GM19395 (cell line): ENCODE measurements at regions not wholly inside any gene's neighbourhood (a gene's known extent, or its start where the extent isn't known, plus 50 kb on each side); places are given as distances from the start of the nearest gene placed in this dataset.

Experiments used
- ATAC-seq: cut with Tn5 transposase; IDR thresholded peaks from one replicate; pipeline ENCODE4 v1.9.1; 2021; ENCODE audit warnings: mild to moderate bottlenecking, moderate library complexity; ENCODE audit not compliant: unreplicated experiment

DNA sequence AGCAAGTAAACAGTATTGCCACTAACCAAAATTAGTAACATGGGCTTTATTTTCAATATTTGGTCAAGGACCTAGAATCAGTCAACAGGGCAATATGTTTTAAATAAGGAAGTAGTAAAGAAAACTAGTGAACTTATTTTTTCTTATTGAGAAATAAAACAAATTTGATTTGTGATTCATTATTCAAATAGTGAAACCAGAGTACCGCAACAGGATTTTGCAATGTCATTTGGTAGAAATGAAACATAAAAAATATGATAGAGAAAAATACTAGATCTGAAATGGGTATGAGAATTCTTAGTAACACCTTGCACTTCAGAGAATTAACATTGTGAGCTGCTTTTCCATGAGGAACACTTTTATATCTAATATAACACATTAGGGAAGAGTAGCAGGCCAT is 291.8 kb upstream of the GBE1 start:
- ATAC-seq, result no peak

DNA sequence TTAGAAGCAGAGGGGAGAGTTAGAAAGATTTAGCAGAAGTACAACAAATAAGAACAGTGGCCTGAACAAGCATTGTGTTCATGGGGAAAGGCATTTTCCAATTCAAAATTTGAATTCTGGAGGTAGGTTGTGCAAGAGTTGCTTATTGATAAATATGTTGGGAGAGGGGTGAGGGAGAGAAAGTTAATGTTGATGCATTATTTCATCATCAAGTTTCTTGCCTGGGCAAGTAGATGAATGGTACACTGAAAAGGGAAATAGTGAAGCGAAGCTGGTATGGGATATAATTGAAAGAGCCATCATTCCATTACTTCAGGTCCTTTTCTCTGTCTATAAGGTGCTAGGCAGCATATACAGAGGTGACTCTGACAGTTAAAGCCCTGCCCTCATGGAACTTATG is 288.9 kb upstream of the GBE1 start:
- no peak for ATAC-seq

DNA sequence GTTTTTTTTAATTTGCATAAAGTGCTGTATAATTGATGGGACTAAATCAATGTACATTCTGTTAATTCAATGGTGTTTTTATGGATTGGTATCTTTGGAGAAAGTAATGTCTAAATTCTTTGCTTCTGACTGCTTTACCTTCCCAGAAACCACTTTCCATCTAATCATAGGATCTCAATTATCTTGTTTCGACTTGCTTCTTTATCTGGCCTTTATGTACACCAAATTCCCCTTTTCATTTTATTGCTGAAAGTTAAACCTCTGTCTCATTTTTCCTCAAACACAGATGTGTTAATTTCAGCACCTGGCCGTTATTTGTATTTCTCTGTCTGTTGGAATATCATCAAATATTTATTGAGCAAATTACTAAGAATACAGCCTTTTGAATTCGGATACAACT is 287.3 kb upstream of the GBE1 start:
- no peak for ATAC-seq

DNA sequence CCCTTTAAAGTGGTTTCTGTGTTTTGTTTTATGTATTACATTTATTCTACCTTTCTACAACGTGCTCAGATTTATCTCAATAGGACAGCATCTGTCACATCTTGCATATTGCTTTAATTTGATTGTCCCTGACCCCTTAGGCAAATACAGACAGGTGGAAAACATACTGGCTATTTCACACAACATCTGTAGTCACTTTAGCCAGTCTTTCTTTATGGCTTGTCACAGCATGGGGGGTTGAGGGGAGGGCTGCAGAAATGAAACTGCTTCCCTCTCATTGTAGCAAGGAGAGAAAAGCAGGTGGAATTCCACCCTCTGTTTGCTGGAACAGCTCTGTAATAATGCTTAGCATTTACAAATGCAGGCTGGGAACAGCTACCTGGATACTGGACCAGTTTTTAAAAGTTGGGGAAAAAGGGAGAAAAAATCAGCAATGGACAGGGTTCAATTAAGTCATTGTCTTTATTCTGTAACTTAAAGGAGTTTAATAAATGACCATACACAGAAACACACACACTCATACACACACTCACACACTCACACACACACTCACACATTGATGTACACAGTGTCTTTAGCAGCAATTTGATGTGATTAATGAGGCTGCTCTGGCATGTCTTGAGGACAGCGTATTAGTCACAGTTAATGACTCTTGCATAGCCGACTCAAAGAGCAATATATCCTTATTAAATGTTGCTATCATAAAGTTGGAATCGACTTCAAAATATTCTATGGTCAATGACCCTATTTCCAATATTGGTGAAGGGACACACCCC is 283.7 kb upstream of the GBE1 start:
- no peak for ATAC-seq

DNA sequence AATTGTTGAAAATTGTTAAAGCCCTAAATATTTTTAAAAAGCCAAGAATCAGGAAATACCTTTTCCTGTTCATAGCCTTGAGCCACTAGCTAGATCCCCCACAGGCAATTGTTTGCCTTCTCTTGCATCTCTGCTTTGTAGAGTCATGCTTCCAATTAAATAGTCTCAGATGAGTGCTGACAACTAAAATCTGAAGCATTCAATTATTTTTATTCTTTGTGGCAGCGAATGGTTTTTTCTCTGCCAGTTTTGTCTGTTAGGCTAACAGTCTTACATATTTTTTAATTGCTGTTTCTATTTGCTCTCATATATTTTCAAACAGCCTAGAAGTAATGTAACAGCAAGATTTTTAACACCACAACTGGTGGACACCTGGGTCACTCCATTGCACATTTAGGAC is 277.1 kb upstream of the GBE1 start:
- ATAC-seq, result no peak

DNA sequence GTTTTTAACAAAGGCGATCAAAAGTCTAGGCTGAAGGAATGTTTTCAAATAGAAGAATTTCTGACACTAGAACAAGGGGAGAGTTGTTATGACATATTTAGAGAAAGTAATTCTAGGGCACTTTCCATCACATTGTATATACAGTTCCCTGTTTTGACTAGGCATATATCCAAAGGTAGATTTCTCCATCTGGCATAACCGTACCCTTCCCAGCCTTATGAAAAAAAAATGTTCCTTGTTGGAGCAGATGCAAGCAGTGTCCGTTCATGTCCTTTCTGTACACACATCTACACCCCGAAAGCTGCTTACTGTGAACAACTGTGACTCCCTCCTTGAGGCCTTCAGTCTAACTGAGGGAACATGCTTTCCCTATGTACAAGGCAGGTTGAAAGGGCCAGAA is 271.7 kb upstream of the GBE1 start:
- ATAC-seq, result no peak

DNA sequence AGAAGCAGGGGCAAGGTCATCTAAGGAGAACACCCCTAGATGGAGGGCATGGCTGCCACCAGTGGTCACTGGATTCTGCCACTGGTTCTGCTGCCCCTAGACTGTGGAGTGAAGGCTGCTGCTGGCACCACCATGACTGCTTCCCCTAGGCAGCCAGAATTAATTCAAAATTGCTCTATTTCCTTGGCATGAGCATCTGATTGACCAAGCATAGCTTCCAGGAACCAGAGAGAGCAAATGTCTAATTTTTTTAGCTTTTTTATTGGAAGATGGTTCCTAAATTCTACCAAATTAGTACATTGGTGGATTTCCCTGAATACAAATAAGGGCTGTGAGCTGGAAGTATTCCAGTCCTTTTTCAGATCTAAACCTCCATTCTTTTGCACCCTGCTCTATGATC is 270.2 kb upstream of the GBE1 start:
- no peak for ATAC-seq

DNA sequence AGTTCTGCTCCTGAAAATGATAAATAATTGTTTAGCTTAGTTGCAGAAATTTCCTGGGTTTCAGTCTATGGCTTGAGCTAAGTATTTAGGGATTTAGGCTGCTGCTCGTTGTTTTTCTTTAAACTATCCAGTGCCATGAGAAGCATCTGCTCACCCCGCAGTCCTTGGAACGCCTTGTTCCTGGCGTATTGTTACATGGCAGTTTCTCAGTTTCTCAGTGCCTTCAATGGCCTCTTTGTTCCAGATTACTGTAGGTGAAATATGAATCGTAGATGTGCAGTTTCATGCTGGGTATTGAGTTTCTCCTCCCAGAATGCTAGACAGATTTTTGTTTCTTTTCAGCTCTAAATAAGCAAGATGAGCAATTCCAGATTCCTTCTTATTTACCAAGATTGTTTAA is 269.5 kb upstream of the GBE1 start:
- ATAC-seq, result no peak

DNA sequence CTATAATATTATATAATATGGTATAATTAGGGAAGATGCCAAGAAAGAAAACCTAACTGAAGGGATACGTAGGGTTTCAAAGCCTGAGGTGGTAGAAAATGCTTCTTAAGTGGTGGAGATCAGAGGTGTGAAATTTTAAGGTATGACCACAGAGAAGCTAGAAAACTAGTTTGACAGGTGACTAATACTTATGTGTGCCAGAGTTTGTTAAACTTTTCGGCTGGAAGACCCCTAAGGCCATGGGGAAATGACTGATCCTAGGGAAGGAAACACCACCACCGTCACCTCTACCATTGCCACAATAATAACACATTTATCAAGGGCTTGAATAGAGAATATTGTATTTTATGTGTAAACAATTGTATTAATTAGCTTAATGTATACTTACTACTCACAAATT is 261.4 kb upstream of the GBE1 start:
- ATAC-seq, result no peak

DNA sequence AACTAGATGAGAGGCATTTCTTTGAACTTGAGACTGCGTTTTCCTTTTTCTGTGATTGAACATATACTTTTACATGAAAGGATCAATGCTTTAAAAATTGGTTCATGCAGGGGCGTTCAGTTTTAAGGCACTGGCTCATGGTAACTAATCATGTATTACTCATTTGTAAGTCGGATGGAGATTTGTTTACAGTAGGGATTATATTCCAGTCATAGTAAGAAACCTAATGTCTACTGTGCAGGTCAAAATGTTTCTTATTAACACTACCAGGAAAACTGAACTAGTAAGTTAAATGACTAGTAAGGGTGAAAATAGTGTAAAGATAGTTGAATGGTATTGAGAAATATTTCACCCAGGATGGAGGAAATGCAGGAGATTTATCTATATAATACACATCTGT is 258.8 kb upstream of the GBE1 start:
- ATAC-seq, result no peak

DNA sequence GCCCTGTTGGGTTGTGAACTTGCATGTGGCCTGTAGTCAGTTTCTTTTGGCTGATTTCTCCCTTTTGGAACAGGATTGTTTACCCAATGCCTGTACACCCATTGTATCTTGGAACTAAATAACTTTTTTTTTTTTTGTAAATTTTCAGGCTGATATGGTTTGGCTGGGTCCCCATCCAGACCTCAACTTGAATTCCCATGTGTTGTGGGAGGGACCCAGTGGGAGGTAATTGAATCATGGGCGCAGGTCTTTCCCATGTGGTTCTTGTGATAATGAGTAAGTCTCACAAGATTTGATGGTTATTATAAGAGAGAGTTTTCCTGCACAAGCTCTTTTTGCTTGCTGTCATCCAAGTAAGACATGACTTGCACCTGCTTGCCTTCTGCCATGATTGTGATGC is 253.8 kb upstream of the GBE1 start:
- ATAC-seq, result no peak

DNA sequence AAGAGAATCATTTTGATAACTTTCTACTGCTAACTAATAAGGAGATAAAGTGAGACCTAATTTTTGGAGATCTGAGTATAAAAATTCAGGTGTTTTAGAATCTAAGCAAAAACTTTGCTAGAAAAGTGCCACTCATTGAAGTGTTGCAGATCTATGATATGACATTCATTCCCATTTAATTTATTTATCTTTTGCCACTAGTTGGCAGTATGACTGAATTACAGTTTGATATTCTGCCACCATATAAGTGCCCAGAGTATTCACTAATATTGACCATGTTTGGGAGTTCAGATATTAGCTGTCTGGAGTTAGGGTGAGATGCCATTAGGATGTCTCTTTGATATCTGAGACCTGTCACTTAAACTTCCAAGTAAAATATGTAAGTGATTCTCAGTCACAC is 251.3 kb upstream of the GBE1 start:
- no peak for ATAC-seq

DNA sequence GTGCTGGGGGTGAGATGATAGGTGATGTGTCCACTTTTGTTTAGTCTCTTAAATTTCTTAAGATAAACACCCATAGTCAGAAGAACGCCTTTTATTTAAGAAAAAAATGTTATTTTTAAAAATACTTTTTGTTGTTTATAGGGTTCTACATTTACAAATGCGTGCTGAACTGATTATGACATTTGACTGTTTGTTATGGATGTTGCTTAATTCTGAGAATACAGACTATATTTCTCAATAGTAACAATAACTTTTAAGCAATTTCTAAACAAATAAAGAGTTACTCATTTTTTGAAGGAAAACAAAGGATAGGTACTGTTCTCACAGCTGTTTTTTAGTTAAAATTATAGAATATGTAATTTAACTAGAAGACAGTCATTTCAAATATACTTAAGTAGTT is 249.9 kb upstream of the GBE1 start:
- no peak for ATAC-seq

DNA sequence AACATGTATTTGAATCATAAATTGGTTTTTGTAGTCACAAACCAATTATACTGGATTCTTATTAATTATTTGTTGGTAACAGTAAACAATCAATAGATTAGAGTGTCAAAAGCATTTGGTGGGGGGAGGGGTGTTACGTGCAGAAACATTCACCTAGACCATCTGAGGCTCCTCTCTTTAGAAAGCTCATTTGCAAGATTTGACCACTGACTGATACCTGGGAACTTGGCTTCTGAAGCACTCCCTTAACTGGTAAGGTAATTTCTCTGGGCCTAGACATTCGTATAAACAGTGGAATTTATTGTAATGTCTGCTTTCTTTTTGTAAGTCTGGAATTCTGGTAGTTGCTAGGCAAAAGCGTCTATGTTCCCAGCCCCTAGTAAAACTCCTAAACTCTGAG is 243.8 kb upstream of the GBE1 start:
- no peak for ATAC-seq

DNA sequence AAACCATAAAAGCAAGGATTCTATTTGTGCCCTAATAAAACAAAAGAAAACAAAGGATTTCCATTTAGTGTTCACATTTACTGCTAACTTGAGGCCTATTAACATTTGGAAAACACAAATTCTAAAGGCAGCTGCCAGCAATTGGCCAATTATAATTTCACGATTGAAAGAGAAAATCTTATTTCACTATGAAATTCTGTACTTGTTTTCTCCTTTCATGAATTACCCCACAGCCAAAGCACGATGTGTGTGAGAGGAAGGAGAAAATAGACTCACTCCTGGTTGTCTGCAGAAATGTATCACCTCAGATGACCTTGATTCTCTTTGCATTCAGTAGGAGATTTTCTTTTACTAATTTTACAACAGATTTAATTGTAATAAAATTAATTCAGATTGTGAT is 242.8 kb upstream of the GBE1 start:
- ATAC-seq, result no peak

DNA sequence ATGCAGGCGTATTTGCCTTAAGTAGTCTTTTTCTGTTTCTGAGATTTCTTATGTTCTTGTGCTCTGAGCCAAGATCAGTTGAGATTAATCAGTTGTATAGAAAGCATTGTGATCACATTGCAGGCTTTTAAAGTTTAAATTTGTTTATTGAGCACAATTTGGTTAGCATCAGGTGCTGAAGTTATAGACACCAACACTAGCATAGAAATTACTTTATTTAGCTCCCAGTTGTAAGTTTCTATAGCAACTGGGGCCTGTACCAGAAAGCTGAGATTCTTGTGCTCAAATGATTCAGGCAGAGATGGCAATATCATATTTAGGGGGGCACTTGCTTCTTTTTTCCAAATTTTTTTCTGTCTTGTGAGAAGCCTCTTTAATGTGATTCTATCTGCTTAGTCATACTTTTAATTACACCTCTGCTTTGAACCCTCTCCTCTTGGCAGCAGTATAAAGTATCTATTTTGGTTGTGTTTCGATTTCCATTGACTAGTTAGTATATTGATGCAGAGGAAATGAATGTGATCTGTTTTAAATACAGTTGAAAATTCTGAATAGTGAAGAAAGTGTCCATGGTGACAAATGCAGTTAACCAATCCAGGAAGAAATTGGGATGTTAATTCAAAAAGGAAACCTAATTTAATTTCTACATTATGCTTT is 241.7 kb upstream of the GBE1 start:
- no peak for ATAC-seq

DNA sequence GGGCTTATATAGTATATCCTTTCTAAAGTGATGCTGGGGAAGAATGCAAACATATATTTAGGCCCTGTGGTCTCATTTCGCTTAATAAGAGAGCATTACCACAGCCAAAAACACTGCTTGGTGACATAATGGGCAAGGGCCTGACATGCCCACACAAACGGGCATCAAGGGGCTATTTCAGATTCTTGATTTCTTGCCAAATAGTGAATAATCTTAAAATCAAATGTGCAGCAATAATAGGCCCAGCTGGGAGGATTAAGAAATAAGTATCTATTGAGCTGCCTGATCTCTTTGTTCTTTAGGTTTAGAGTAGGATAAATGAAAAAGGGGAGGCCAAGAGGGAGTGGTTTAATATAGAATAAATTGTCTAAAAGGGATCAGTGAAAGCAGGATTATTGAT is 241.0 kb upstream of the GBE1 start:
- no peak for ATAC-seq

DNA sequence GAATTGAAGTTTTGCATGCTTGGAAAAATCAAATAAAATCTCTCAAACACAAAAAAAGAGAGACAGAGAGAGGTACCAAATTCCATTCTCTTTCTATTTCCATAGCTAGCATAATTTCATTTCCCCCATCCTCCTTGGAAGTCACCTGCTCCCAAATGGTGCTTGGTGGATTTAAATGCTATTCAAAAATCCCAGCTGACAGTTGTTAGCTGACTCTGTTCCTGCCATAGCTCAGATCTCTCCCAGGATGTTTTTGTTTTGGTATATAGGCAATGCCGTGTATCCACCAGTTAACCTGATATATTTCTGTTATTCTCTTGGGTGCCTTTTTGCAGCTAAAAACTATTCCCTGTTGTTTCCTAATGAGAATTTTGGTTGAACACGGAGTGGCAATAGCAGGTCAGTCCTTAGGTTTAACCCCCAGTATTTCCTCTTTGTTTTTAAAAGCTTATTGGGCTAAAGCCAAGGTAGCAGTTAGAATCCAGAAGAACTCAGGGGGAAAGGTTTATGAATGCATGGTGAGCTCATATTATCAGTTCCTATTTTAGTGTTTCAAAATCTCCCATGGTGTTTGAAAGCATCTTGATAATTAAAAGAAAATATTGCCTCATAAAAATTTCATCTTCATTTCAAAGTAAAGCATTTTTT is 240.0 kb upstream of the GBE1 start:
- no peak for ATAC-seq

DNA sequence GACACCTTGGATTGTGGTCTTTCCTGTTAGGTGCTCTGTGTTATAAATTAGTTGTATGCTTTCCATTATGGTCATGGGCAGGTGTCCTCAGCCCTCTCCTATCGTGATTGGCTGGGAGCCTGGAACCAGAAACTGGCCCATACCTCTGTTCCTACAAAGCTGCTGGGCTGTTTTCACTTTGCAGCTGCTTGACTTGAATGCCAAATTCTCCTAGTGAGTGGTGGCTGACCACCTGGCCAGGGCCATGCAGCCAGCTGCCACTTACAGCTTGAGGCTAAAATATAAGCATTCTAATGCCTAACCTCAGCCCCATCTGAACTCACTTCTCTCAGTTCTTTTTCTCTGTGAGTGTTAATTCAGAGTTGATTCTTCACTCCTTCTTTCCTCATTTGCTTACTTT is 239.3 kb upstream of the GBE1 start:
- ATAC-seq, result no peak

DNA sequence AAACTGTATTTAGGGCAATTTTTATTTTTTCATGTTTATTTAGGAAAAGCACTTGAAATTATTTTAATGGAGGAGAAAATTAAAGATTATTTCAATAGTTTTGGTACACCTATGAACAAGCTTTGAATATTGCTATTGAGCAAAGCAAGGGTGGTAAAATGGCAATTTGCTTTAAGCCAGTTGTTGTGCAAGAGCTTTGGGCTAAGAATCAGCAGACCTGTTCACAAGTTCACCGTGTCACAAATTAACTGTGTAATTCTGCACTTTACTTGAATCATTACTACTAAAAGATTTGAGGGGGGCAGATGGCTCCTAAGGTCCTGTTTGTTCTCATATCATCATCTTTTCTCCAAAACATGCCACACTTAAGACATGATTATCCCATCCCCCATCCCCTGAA is 238.9 kb upstream of the GBE1 start:
- no peak for ATAC-seq

DNA sequence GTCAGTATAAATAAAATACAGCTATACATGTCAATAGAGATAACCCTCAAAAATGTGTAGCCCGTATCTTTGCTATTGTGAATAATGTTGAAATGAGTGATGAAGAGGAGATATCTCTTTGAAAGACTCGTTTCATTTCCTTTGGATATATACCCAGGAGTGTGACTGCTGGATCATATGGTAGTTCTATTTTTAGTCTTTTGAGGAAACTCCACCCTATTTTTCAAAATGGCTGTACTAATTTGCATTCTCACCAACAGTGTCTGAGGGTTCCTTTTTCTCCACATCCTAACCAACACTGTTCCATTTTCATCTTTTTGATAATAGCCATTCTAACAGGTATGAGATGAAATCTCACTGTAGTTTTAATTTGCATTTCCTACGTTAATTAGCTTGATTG is 237.5 kb upstream of the GBE1 start:
- no peak for ATAC-seq

DNA sequence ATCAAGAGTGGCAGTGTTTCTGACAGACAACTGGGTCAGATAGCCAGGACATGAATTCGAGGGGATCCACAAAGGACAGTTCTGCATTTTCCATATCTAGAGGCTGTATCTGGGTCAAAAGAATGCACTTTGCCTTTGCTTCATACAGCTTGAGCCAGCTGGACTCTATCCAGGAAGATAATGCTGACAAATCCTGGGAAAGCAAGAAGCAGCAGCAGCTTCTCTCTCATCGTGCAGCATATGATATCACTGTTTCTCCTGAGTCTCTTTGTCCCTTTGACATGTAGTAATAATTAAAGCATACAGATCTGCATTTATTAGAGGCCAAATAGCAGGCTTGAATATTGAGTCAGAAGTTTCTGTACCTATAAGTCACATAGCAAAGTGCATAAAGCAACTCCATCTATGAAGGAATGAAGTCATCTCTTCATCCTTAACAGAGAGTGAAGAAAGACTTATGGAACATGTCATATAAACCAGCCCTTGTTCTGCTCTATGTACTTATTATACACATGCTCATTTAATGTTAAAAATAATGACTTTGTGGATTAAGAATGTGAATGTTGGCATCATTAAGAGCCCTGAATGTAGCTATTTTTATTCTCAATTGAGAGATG is 236.8 kb upstream of the GBE1 start:
- no peak for ATAC-seq
